Dermis blood vessel endothelial cell (primary cell): ENCODE measurements at regions not wholly inside any gene's neighbourhood (a gene's known extent, or its start where the extent isn't known, plus 50 kb on each side); places are given as distances from the start of the nearest gene placed in this dataset.

Source experiments
- DNase-seq: peaks from one replicate; pipeline ENCODE4 v3.0.0; 2010

GRCh38 chr10:36163827-36164226 is 521.7 kb upstream of the FZD8 start:
- no peak for DNase-seq

DNA sequence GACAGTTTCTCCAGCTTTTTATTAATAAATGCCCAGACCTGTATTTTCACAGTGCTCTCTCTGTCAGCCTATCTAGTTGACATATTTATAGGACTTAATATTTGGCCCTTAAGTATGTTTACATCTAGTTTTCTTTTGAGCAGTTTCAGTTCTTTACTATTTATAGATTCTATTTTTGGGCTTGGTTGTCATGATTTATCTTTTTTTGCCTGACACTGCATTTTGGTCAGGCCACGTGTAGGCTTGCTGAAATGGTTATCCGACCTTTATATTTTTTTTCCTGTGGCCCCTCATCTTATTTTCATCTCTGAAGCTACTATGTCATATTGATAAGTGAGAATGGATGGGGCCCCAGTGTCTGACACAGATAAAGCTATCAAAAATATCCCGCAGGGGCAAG is 515.4 kb upstream of the FZD8 start:
- DNase-seq: no peak

GRCh38 chr10:36148207-36148606 is 506.1 kb upstream of the FZD8 start:
- DNase-seq: no peak

GRCh38 chr10:36147529-36147928 is 505.4 kb upstream of the FZD8 start:
- no peak for DNase-seq

DNA sequence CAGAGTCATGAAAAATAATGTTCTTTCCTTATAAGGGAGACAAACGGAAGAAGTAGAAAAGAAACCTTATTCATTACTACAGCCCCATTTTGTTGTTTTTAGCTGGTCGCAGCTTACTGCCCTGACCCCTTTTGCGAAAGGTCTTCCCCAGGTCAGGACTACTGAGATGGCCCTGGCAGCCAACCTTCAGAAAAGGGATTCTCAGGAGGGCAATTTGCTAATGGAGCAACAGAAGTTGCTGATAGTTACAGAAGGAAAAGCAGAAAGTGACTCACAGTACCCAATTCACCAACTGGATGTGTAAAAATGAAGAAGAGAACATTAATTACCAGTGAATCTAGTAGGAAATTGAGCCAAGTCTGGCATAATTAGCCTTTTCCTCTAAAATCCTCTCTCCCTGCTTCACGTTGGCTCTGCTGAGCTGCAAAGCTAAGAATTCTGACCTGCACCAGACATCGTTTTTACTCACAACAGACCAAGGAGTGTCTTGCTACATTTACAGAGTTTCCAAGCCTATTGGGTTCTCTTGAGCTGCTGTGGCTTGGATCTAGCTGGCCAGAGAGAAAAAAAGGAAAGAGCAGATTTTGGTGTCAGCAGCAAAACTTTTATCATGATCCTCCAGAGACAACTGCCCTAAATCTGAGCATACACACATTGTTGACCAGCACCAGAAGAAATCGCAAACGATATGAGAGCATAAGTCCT is 499.9 kb upstream of the FZD8 start:
- DNase-seq: peak; percentile 35

GRCh38 chr10:36129051-36129450 is 487.0 kb upstream of the FZD8 start:
- DNase-seq: no peak

- no peak for DNase-seq
These were observed 484.0 kb upstream of the FZD8 start for GRCh38 chr10:36126076-36126475.

DNA sequence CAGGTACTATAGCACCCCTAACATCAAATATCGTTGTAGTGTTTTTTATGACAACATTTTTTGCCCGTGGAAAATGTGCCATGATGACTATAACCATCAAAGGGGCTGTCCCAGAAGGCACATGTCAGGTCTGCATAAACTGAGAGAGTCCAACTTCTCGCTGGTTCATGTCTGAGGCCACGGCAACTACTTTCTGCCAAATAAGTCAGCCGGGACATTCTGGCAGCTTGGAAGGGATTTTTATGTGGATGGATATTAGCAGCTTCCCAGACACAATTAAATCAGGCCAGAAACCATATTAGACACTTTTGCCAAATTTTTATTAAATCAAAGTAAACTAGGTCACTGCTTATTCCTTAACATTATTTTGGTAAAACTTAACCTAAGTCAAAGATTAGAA is 477.4 kb upstream of the FZD8 start:
- DNase-seq: no peak

GRCh38 chr10:36118314-36118713 is 476.2 kb upstream of the FZD8 start:
- no peak for DNase-seq

- no peak for DNase-seq
These were observed 475.8 kb upstream of the FZD8 start for GRCh38 chr10:36117890-36118289.

DNA sequence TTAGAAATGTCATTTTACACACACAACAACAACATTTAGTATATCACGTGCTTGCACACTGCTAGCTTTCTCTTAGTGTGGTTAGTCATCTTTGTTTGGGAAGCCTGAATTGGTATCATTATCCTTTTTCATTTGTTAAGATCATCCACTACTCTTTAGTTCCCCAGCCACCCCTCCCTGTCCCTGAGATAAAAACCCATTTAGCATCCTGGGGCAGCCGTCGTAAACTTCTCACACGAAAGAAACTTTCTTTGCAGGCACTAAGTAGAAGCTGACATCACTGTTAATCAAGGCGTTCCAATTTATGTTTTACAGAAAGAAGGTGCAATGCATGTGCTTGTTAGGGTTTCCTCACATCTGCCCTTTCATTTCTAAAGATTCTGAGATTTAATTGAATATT is 475.1 kb upstream of the FZD8 start:
- DNase-seq: no peak

DNA sequence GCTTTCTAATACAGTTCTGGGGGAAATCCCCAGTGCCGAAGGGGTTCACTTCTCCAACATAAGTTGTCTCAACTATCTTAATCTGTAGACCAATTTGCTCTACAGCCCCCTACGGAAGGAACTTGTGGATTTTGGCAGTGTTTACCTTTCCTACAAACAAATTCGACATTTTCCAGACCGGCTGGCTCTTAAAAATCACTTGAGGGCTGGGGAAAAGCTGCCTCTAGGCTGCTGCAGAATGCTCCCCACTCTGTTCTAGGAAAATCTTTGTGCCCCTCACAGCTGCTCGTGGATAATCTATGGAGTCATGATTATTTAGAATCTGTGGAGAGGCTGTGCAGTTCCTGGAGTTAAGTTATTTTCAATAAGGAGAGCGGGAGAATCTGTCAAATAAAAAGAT is 474.6 kb upstream of the FZD8 start:
- DNase-seq: no peak

DNA sequence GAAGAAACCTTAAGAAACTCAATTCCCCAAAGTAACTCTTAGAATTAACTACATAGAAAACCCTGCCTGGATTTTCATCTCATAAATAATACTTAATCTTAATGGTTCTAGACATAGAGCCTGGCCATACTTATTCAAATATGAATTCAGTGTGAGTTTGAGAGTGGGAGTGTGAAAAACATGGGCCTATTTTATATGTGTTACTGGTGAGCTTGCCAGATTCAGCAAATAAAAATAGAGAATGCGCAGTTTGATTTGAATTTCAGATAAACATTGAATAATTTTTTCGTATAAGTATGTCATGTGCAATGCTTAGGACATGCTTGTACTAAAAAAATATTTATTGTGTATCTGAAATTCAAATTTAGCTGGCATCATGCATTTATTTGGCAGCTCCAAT is 473.9 kb upstream of the FZD8 start:
- DNase-seq: no peak

- no peak for DNase-seq
These were observed 473.3 kb upstream of the FZD8 start for GRCh38 chr10:36115364-36115763.

- no peak for DNase-seq
These were observed 472.8 kb upstream of the FZD8 start for GRCh38 chr10:36114913-36115312.

GRCh38 chr10:36114141-36114540 is 472.0 kb upstream of the FZD8 start:
- DNase-seq: no peak

DNA sequence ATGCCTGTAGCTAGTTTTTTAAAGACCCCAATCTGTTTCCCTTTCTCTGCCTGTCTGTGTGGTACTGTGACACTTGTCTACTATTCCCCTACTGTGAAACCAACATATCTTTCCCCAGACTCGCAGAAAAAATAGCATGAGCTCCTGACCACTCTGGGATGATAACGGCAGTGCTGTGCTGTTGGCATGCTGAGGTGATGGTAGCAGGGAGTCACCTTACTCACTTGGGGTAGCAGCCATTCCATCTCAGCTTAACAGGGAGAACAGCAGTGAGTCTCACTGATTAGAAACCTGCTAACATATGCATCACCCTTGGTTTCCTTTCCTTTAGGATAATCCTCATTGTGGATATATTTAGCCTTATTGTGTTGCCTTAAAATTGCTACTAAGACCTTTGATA is 469.6 kb upstream of the FZD8 start:
- no peak for DNase-seq

DNA sequence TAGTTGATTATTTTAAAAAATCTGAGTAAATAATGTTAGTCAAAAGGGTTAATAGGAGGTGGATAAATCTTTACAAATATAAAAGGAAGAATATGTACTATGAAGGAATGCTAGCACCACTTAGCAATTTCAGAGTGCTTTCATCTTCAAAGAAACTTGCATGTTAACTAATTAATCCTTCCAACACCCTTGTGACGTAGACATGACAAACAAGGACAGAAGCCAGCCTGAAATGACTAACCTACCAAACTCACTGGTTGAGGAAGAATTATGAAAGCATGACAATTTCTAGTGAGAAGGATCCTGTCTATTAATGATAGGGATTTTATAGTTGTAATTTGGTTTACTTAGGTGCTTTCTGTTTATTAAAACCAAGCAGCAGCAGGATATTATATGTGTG is 468.0 kb upstream of the FZD8 start:
- no peak for DNase-seq

DNA sequence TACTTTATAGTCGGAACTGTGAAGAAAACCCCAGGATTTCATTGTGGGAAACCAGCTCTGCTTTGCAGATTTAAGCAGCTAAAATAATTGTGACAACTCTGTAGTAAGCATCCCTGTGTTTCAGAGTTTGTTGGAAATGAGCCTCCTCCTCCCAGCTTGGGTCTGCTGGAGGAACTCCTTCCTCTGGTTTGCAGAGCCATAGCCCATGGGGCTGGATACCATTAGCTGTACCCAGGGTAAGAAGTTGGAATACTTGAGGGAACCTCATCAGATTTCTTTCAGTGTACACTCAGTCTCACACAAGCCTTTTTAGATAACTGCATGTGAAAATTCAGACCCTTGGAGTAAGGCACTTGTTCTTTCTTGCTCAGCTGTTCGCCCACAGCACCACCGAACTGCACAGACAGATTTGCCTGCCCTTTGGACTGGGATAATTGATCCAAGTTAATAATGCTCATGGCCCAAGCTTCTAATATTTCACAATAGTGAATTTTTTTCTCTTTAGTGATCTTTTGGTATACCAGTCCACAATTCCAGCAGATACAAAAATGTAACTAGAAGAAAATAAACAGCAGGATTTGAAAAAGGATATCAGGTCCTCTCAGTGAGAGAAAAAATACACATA is 467.4 kb upstream of the FZD8 start:
- DNase-seq: no peak

- DNase-seq: no peak
These were observed 455.6 kb upstream of the FZD8 start for GRCh38 chr10:36097696-36098095.

GRCh38 chr10:36096576-36096975 is 454.5 kb upstream of the FZD8 start:
- DNase-seq: no peak

GRCh38 chr10:36094096-36094495 is 452.0 kb upstream of the FZD8 start:
- peak; percentile 36 for DNase-seq

GRCh38 chr10:36092116-36092515 is 450.0 kb upstream of the FZD8 start:
- no peak for DNase-seq

GRCh38 chr10:36091007-36091406 is 448.9 kb upstream of the FZD8 start:
- DNase-seq: no peak
